ENCODE measurements at regions not wholly inside any gene's neighbourhood (a gene's known extent, or its start where the extent isn't known, plus 50 kb on each side); places are given as distances from the start of the nearest gene placed in this dataset.
"Not testable (repeated sequence)": the region's sequence is repeated elsewhere in the genome, so short reads cannot be mapped to it uniquely, and the experiment has no call there.

- Histone ChIP-seq H3K4me2 (ENCODE audit: low read length) (no peak overlapping the region), H3K9me2 (ENCODE audit: low read depth, low read length) (no peaks in the 10 kb centered on the region), H3F3A (ENCODE audit: insufficient read depth, low read length) (no peaks in the 10 kb centered on the region), H2AFZ (ENCODE audit: low read length) (no peak overlapping the region), H3K27ac (ENCODE audit: low read depth, low read length, poor library complexity, severe bottlenecking) (no peak overlapping the region), H3K9me3 (ENCODE audit: low read length) (no peaks in the 10 kb centered on the region), H3K4me1 (ENCODE audit: insufficient read depth, low read length, severe bottlenecking) (peaks cover 33% of the 10 kb centered on the region), H4K20me1 (ENCODE audit: insufficient read depth, low read length) (no peaks in the 10 kb centered on the region), H3K9ac (ENCODE audit: low read length) (no peak overlapping the region), H3K27me3 (ENCODE audit: insufficient read depth, low read length) (no peaks in the 10 kb centered on the region), H3K36me3 (ENCODE audit: insufficient read depth, low read length) (no peaks in the 10 kb centered on the region), H3K4me3 (ENCODE audit: low read depth, low read length, poor library complexity, severe bottlenecking) (no peak overlapping the region), H3K79me2 (ENCODE audit: insufficient read depth, low read length) (no peaks in the 10 kb centered on the region)
- no peak for TF ChIP-seq CTCF (IDR thresholded peaks at IDR 0.05; ENCODE audit: low read length)
- no peak for TF ChIP-seq EZH2 (IDR thresholded peaks at IDR 0.05; ENCODE audit: borderline replicate concordance, low read length)
Measured at GRCh38 chr22:17300926-17301325, 68.3 kb upstream of the CECR2 start.

GRCh38 chr22:17298805-17299502, 70.3 kb upstream of the CECR2 start:
- peaks cover 19% of the 10 kb centered on the region for H3K4me1 ChIP-seq (ENCODE audit: insufficient read depth, low read length, severe bottlenecking)
- peak overlapping the region; percentile 68 for H3K27ac ChIP-seq (ENCODE audit: low read depth, low read length, poor library complexity, severe bottlenecking)
- not testable (repeated sequence) for H3K4me2 ChIP-seq (ENCODE audit: low read length)

GRCh38 chr22:17285656-17286055, 66.4 kb upstream of the ADA2 start:
- H2AFZ ChIP-seq (ENCODE audit: low read length): no peak overlapping the region
- no peak overlapping the region for H3K4me3 ChIP-seq (ENCODE audit: low read depth, low read length, poor library complexity, severe bottlenecking)
- H3K4me2 ChIP-seq (ENCODE audit: low read length): no peak overlapping the region
- H3K27me3 ChIP-seq (ENCODE audit: insufficient read depth, low read length): no peaks in the 10 kb centered on the region
- no peaks in the 10 kb centered on the region for H3K9me3 ChIP-seq (ENCODE audit: low read length)
- no peak overlapping the region for H3K9ac ChIP-seq (ENCODE audit: low read length)
- no peaks in the 10 kb centered on the region for H3K79me2 ChIP-seq (ENCODE audit: insufficient read depth, low read length)
- no peaks in the 10 kb centered on the region for H3K36me3 ChIP-seq (ENCODE audit: insufficient read depth, low read length)
- no peaks in the 10 kb centered on the region for H3F3A ChIP-seq (ENCODE audit: insufficient read depth, low read length)
- no peaks in the 10 kb centered on the region for H3K9me2 ChIP-seq (ENCODE audit: low read depth, low read length)
- TF ChIP-seq EZH2 (IDR thresholded peaks at IDR 0.05; ENCODE audit: borderline replicate concordance, low read length): no peak
- no peak for TF ChIP-seq CTCF (IDR thresholded peaks at IDR 0.05; ENCODE audit: low read length)
- no peak overlapping the region for H3K27ac ChIP-seq (ENCODE audit: low read depth, low read length, poor library complexity, severe bottlenecking)
- H3K4me1 ChIP-seq (ENCODE audit: insufficient read depth, low read length, severe bottlenecking): peaks cover 19% of the 10 kb centered on the region
- no peaks in the 10 kb centered on the region for H4K20me1 ChIP-seq (ENCODE audit: insufficient read depth, low read length)

More at GRCh38 chr22:17298805-17299502, 70.3 kb upstream of the CECR2 start:
- not testable (repeated sequence) for H3K9me3 ChIP-seq (ENCODE audit: low read length); H4K20me1 ChIP-seq (ENCODE audit: insufficient read depth, low read length); H3K36me3 ChIP-seq (ENCODE audit: insufficient read depth, low read length); H3F3A ChIP-seq (ENCODE audit: insufficient read depth, low read length); H2AFZ ChIP-seq (ENCODE audit: low read length); H3K9ac ChIP-seq (ENCODE audit: low read length); H3K9me2 ChIP-seq (ENCODE audit: low read depth, low read length); H3K4me3 ChIP-seq (ENCODE audit: low read depth, low read length, poor library complexity, severe bottlenecking); H3K27me3 ChIP-seq (ENCODE audit: insufficient read depth, low read length); H3K79me2 ChIP-seq (ENCODE audit: insufficient read depth, low read length)

GRCh38 chr22:17284888-17285287, 65.7 kb upstream of the ADA2 start:
- Histone ChIP-seq H3K79me2 (ENCODE audit: insufficient read depth, low read length) (no peaks in the 10 kb centered on the region), H3K27me3 (ENCODE audit: insufficient read depth, low read length) (no peaks in the 10 kb centered on the region), H3K9me3 (ENCODE audit: low read length) (no peaks in the 10 kb centered on the region), H3K27ac (ENCODE audit: low read depth, low read length, poor library complexity, severe bottlenecking) (no peak overlapping the region), H3K9ac (ENCODE audit: low read length) (no peak overlapping the region), H3K4me1 (ENCODE audit: insufficient read depth, low read length, severe bottlenecking) (peaks cover 17% of the 10 kb centered on the region), H2AFZ (ENCODE audit: low read length) (no peak overlapping the region), H3K9me2 (ENCODE audit: low read depth, low read length) (no peaks in the 10 kb centered on the region), H3K4me2 (ENCODE audit: low read length) (no peak overlapping the region), H4K20me1 (ENCODE audit: insufficient read depth, low read length) (no peaks in the 10 kb centered on the region), H3K4me3 (ENCODE audit: low read depth, low read length, poor library complexity, severe bottlenecking) (no peak overlapping the region), H3K36me3 (ENCODE audit: insufficient read depth, low read length) (no peaks in the 10 kb centered on the region), H3F3A (ENCODE audit: insufficient read depth, low read length) (no peaks in the 10 kb centered on the region)
- TF ChIP-seq CTCF (IDR thresholded peaks at IDR 0.05; ENCODE audit: low read length) (no peak), EZH2 (IDR thresholded peaks at IDR 0.05; ENCODE audit: borderline replicate concordance, low read length) (no peak)
